Panc1 (cell line): ENCODE measurements at regions not wholly inside any gene's neighbourhood (a gene's known extent, or its start where the extent isn't known, plus 50 kb on each side); places are given as distances from the start of the nearest gene placed in this dataset.

Experiments used
- ATAC-seq: fragments of 200-7000 bp; cut with Tn5 transposase; 2 replicates; pipeline ENCODE4 v1.9.1; 2020; ENCODE audit warnings: mild to moderate bottlenecking, moderate library complexity
- BruUV-seq: library from RNA; stranded (reverse); fragments of 400-500 nt; replicated peaks from 2 replicates; lab custom pipeline; 2021; lab: Mats Ljungman, UMichigan
- CTCF ChIA-PET: fragments of 300-600 bp; sonication (Branson Sonifier 250); formaldehyde crosslinking; loops from one replicate; lab custom pipeline; 2022; ENCODE audit warnings: antibody characterized with exemption; lab: Charles Lee
- POLR2A ChIA-PET: fragments of 300-600 bp; sonication (Branson Sonifier 250); formaldehyde crosslinking; loops from one replicate; lab custom pipeline; 2022; ENCODE audit warnings: antibody characterized with exemption; lab: Charles Lee
- DNase-seq: peaks from one replicate; pipeline ENCODE4 v3.0.0-alpha.2; 2010; ENCODE audit warnings: low read depth, low spot score
- H3K27ac ChIP-seq: 2 replicates; pipeline ENCODE4 v1.5.1; 2011; ENCODE audit warnings: mild to moderate bottlenecking, low read length, inconsistent platforms
- H3K27me3 ChIP-seq: fragments of 200-500 bp; sonication (Bioruptor generic); 2 replicates; pipeline ENCODE4 v1.6.0; 2014; ENCODE audit warnings: low read length, inconsistent platforms; ENCODE audit not compliant: control insufficient read depth, insufficient read depth
- H3K36me3 ChIP-seq: fragments of 200-500 bp; sonication (Bioruptor generic); 2 replicates; pipeline ENCODE4 v1.5.1; 2014; ENCODE audit warnings: inconsistent platforms, mild to moderate bottlenecking, low read length, moderate library complexity; ENCODE audit not compliant: control insufficient read depth, insufficient read depth
- H3K4me1 ChIP-seq: 2 replicates; pipeline ENCODE4 v1.5.1; 2011; ENCODE audit warnings: inconsistent platforms, mild to moderate bottlenecking, low read length, moderate library complexity; ENCODE audit not compliant: control insufficient read depth, insufficient read depth
- H3K4me3 ChIP-seq, 2 experiments: 2 replicates each; pipeline ENCODE4 v1.5.1; 2011 to 2012; ENCODE audit warnings: low read depth in 2 of 2, low read length in 2 of 2, mild to moderate bottlenecking in 2 of 2, inconsistent platforms in 1 of 2, moderate library complexity in 1 of 2
- H3K9me3 ChIP-seq: fragments of 200-500 bp; sonication (Bioruptor generic); 2 replicates; pipeline ENCODE4 v1.5.1; 2014; ENCODE audit warnings: low read depth, mild to moderate bottlenecking, inconsistent platforms, low read length, moderate library complexity; ENCODE audit not compliant: control insufficient read depth, insufficient read depth
- CTCF ChIP-seq: fragments of 450-650 bp; IDR thresholded peaks from 2 replicates; pipeline ENCODE4 v1.5.1; 2017; ENCODE audit warnings: mild to moderate bottlenecking
- POLR2AphosphoS5 ChIP-seq: IDR thresholded peaks from 2 replicates; pipeline ENCODE4 v1.6.1; 2012; ENCODE audit warnings: mild to moderate bottlenecking, low read depth, low read length, moderate library complexity
- REST ChIP-seq, 2 experiments: IDR thresholded peaks; 2 replicates each; pipeline ENCODE4 v1.6.1; 2011 to 2012; ENCODE audit warnings: low read depth in 2 of 2, control low read depth in 1 of 2, low read length in 1 of 2, mild to moderate bottlenecking in 1 of 2, moderate library complexity in 1 of 2; ENCODE audit not compliant: insufficient read depth in 1 of 2
- SIN3A ChIP-seq: IDR thresholded peaks from 2 replicates; pipeline ENCODE4 v1.6.1; 2012; ENCODE audit warnings: low read depth, mild to moderate bottlenecking, low read length, moderate library complexity, borderline replicate concordance; ENCODE audit not compliant: insufficient read depth
- TCF7L2 ChIP-seq: IDR thresholded peaks from 2 replicates; pipeline ENCODE4 v1.6.1; 2011; ENCODE audit warnings: mild to moderate bottlenecking, low read depth, low read length, inconsistent platforms
- in situ Hi-C: cut with HindIII; loops from 2 replicates; pipeline ENCODE4 v1.10.0; 2016; ENCODE audit warnings: low sequenced_read_pairs, low pct_unique_long_range_greater_than_20kb
- intact Hi-C: fragments of 100-400 bp; cut with micrococcal nuclease; formaldehyde crosslinking; loops from one replicate; pipeline ENCODE4 v1.10.0; 2022; ENCODE audit not compliant: unreplicated experiment

DNA sequence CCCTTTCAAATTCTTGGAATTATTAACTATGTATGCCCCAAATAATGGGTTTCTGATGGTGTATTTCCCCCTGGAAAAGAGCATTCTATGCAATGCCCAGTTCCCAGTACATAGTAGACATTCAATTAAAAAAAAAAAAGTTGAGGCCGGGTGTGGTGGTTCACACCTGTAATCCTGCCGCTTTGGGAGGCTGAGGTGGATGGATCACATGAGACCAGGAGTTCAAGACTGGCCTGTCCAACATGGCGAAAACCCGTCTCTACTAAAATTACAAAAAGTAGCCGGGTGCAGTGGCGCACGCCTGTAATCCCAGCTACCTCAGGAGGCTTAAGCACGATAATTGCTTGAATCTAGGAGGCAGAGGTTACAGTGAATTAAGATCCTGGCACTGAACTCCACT, 83.3 kb upstream of the ZNF217 start:
- Histone ChIP-seq H3K36me3 (no peaks in the 10 kb centered on the region), H3K4me3 (no peak overlapping the region), H3K27me3 (no peaks in the 10 kb centered on the region), H3K27ac (peak overlapping the region; percentile 98), H3K4me1 (peaks cover 48% of the 10 kb centered on the region), H3K9me3 (no peaks in the 10 kb centered on the region)
- in situ Hi-C loops (no loop called here), intact Hi-C loops (no loop called here)
- no peak for DNase-seq
- ATAC-seq, result no peak
- ChIA-PET POLR2A (interaction anchor here (0.6 to 0.7 kb wide), 2 partner anchors 19 to 44 kb away, joined by 3 to 13 read pairs; no protein-coding TSS in a partner anchor), CTCF (no interaction called here)
- TF ChIP-seq POLR2AphosphoS5, result no peak
- no peak for TF ChIP-seq SIN3A
- no peak for TF ChIP-seq REST (IDR thresholded peaks at IDR 0.05; ENCODE audit: insufficient read depth in 1 of 2, low read depth in 2 of 2, low read length in 1 of 2)
- BruUV-seq, result no TSS peak

DNA sequence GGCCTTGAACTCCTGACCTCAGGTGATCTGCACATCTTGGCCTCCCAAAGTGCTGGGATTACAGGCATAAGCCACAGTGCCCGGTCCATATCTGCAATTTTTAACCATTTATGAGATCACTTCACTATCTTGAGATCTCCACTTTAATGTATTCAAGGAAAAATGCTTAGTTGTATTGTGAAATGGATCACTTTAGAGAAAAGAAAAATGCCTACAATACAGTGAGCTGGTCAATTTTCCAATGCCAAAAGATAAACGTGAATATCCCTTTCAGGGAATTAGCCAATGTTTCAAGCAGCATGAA, 82.8 kb upstream of the ZNF217 start:
- in situ Hi-C loops (no loop called here), intact Hi-C loops (no loop called here)
- Histone ChIP-seq H3K36me3 (no peaks in the 10 kb centered on the region), H3K4me1 (peaks cover 48% of the 10 kb centered on the region), H3K27ac (peak overlapping the region; percentile 98), H3K9me3 (no peaks in the 10 kb centered on the region), H3K27me3 (no peaks in the 10 kb centered on the region), H3K4me3 (no peak overlapping the region)
- CTCF ChIA-PET, result no interaction called here
- TF ChIP-seq REST (IDR thresholded peaks at IDR 0.05; ENCODE audit: insufficient read depth in 1 of 2, low read depth in 2 of 2, low read length in 1 of 2) (no peak), CTCF (no peak), SIN3A (no peak), POLR2AphosphoS5 (no peak), TCF7L2 (no peak)
- POLR2A ChIA-PET, result interaction anchor here (0.6 to 0.7 kb wide), 2 partner anchors 19 to 44 kb away, joined by 3 to 13 read pairs; no protein-coding TSS in a partner anchor
- no TSS peak for BruUV-seq
- DNase-seq, result no peak
- no peak for ATAC-seq
